Esophagus squamous epithelium (tissue), 4 donors: ENCODE measurements at regions not wholly inside any gene's neighbourhood (a gene's known extent, or its start where the extent isn't known, plus 50 kb on each side); places are given as distances from the start of the nearest gene placed in this dataset.

Experiments used
- CTCF ChIP-seq, 6 experiments: fragments of 450-650 bp in 4 of 6; fragments of 200-600 bp in 2 of 6; sonication (generic) in 2 of 6; IDR thresholded peaks; one replicate each; pipeline ENCODE4 v1.5.1; 2016 to 2019; ENCODE audit warnings: antibody characterized with exemption in 6 of 6, mild to moderate bottlenecking in 4 of 6, moderate library complexity in 4 of 6
- POLR2A ChIP-seq, 4 donors: fragments of 450-650 bp; IDR thresholded peaks; one replicate each; pipeline ENCODE4 v1.6.1; 2017; ENCODE audit warnings: antibody characterized with exemption in 4 of 4, mild to moderate bottlenecking in 4 of 4, moderate library complexity in 3 of 4

DNA sequence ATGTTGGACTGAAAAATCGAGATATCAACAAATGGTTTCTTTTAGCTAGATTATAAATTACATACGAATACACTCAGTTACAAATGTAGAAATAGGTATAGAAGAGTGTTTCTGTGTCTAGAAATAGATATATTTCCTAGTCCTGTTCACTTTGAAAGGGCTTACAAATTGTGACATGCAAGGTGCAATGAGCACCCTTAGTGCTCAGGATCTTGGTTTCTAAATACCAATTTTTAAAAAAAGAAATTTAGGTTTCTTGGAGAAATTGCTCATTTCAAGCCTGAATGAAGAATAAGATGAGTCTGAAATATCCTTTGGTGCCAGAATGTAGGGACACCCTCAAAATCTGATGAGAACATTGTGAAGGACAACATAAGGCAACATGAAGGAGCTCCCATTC lies 306.0 kb downstream of the CRPPA start:
- TF ChIP-seq CTCF (IDR thresholded peaks at IDR 0.05) (no peak), POLR2A (IDR thresholded peaks at IDR 0.05) (no peak)
